HepG2 (cell line): ENCODE measurements at regions not wholly inside any gene's neighbourhood (a gene's known extent, or its start where the extent isn't known, plus 50 kb on each side); places are given as distances from the start of the nearest gene placed in this dataset.

ENCODE experiments used
- ATAC-seq: fragments of 200-7000 bp; cut with Tn5 transposase; 3 replicates; pipeline ENCODE4 v1.9.1; 2020; ENCODE audit warnings: mild to moderate bottlenecking, moderate library complexity
- BruUV-seq: library from RNA; stranded (reverse); fragments of 400-500 nt; replicated peaks from 2 replicates; lab custom pipeline; 2021; lab: Mats Ljungman, UMichigan
- CTCF ChIA-PET: fragments of 300-600 bp; formaldehyde crosslinking; extraction: SDS; loops from one replicate; lab custom pipeline; 2021; ENCODE audit warnings: low total read pairs, inconsistent platforms, low intra/inter-chr PET ratio; lab: Yijun Ruan, JAX
- POLR2A ChIA-PET: fragments of 350-600 bp; sonication (Branson Sonifier 250); formaldehyde crosslinking; loops from one replicate; lab custom pipeline; 2020; ENCODE audit warnings: antibody characterized with exemption, inconsistent platforms; lab: Yijun Ruan, JAX
- DNase-seq: peaks from one replicate; pipeline ENCODE4 v3.0.0-alpha.2; 2015; ENCODE audit warnings: low spot score
- FAIRE-seq: peaks from 3 replicates; lab custom pipeline; 2011; peaks lifted over from hg19 to GRCh38; lab: Jason Lieb, UNC
- H2AFZ ChIP-seq: one replicate; pipeline ENCODE4 v1.6.1; 2011; ENCODE audit warnings: low read length, inconsistent platforms
- H3K27ac ChIP-seq: fragments of 300-600 bp; 3 replicates; pipeline ENCODE4 v1.8.0; 2011; ENCODE audit warnings: mixed run types, mild to moderate bottlenecking, mixed read lengths, low read length, inconsistent platforms; ENCODE audit not compliant: insufficient read depth; ENCODE audit errors: extremely low read length
- H3K27me3 ChIP-seq, 2 experiments: fragments of 200-600 bp in 1 of 2; 2 replicates in 1 of 2; 3 replicates in 1 of 2; pipeline versions ENCODE4 v1.6.0 to v1.8.0; 2011; ENCODE audit warnings: low read length in 2 of 2, mild to moderate bottlenecking in 2 of 2, moderate library complexity in 2 of 2, inconsistent platforms in 1 of 2; ENCODE audit not compliant: insufficient read depth in 2 of 2, control insufficient read depth in 1 of 2
- H3K36me3 ChIP-seq, 2 experiments: fragments of 200-600 bp in 1 of 2; replicated peaks in 1 of 2; 2 replicates in 1 of 2; 3 replicates in 1 of 2; pipeline versions ENCODE4 v1.5.1 to v1.8.0; 2011; ENCODE audit warnings: low read length in 2 of 2, inconsistent platforms in 1 of 2; ENCODE audit not compliant: insufficient read depth in 2 of 2, control insufficient read depth in 1 of 2
- H3K4me1 ChIP-seq: 2 replicates; pipeline ENCODE4 v1.5.1; 2012; ENCODE audit warnings: low read length, inconsistent platforms; ENCODE audit not compliant: insufficient read depth
- H3K4me2 ChIP-seq: 2 replicates; pipeline ENCODE4 v1.6.0; 2011; ENCODE audit warnings: low read depth, low read length, inconsistent platforms
- H3K4me3 ChIP-seq, 3 experiments: fragments of 200-600 bp in 1 of 3; sonication (generic), shearing (Covaris generic) in 1 of 3; replicated peaks in 1 of 3; 2 replicates each; pipeline ENCODE4 v1.5.1; 2011 to 2016; ENCODE audit warnings: low read length in 3 of 3, inconsistent platforms in 2 of 3, low read depth in 2 of 3, mild to moderate bottlenecking in 2 of 3, control low read depth in 1 of 3, mixed read lengths in 1 of 3; ENCODE audit not compliant: insufficient read depth in 1 of 3
- H3K79me2 ChIP-seq: one replicate; pipeline ENCODE4 v1.6.1; 2011; ENCODE audit warnings: low read length, inconsistent platforms; ENCODE audit not compliant: insufficient read depth
- H3K9ac ChIP-seq: 2 replicates; pipeline ENCODE4 v1.6.0; 2011; ENCODE audit warnings: mild to moderate bottlenecking, low read depth, low read length, inconsistent platforms; ENCODE audit not compliant: insufficient read depth
- H3K9me3 ChIP-seq: 2 replicates; pipeline ENCODE4 v1.5.1; 2012; ENCODE audit warnings: mild to moderate bottlenecking, low read length
- H4K20me1 ChIP-seq: 2 replicates; pipeline ENCODE4 v1.6.0; 2011; ENCODE audit warnings: inconsistent platforms, mild to moderate bottlenecking, low read length, moderate library complexity; ENCODE audit not compliant: insufficient read depth
- ARNT2 ChIP-seq: sonication (generic); formaldehyde crosslinking; IDR thresholded peaks from 2 replicates; pipeline ENCODE4 v1.8.0; 2022; ENCODE audit warnings: mild to moderate bottlenecking, low read depth, missing genetic modification reagents, moderate library complexity
- KLF12 ChIP-seq: sonication (generic); formaldehyde crosslinking; IDR thresholded peaks from 2 replicates; pipeline ENCODE4 v1.4.0; 2020; ENCODE audit warnings: missing genetic modification reagents, borderline replicate concordance
- MED13 ChIP-seq: sonication (generic); formaldehyde crosslinking; IDR thresholded peaks from 2 replicates; pipeline ENCODE4 v1.5.0; 2020; ENCODE audit warnings: missing genetic modification reagents
- MTERF4 ChIP-seq: sonication (generic); formaldehyde crosslinking; IDR thresholded peaks from 2 replicates; pipeline ENCODE4 v1.8.0; 2023; ENCODE audit warnings: mild to moderate bottlenecking, missing genetic modification reagents
- NR3C1 ChIP-seq: sonication (generic); formaldehyde crosslinking; IDR thresholded peaks from 2 replicates; pipeline ENCODE4 v1.4.0; 2020; ENCODE audit warnings: missing genetic modification reagents
- PAF1 ChIP-seq: IDR thresholded peaks from 2 replicates; pipeline ENCODE4 v1.6.1; 2016; ENCODE audit warnings: missing genetic modification reagents, missing compliant biosample characterization
- PCBP2 ChIP-seq: fragments of 200-400 bp; formaldehyde crosslinking; optimal IDR thresholded peaks from 2 replicates; pipeline ENCODE3; 2018; ENCODE audit warnings: low read length, low read depth; ENCODE audit not compliant: poor library complexity, severe bottlenecking
- RBAK ChIP-seq: sonication (generic); formaldehyde crosslinking; IDR thresholded peaks from 2 replicates; pipeline ENCODE4 v1.5.1; 2020; ENCODE audit warnings: mild to moderate bottlenecking, missing genetic modification reagents
- ZBTB7B ChIP-seq: sonication (generic); formaldehyde crosslinking; IDR thresholded peaks from 2 replicates; pipeline ENCODE4 v1.4.0; 2020; ENCODE audit warnings: missing genetic modification reagents
- ZNF17 ChIP-seq: sonication (generic); formaldehyde crosslinking; IDR thresholded peaks from 2 replicates; pipeline ENCODE4 v1.5.0; 2020; ENCODE audit warnings: mild to moderate bottlenecking, missing genetic modification reagents
- WGBS: methylation state at CpG from one replicate; pipeline ENCODE4 v1.1.6; 2017; ENCODE audit warnings: low lambda C conversion rate; 5-methylcytosine and 5-hydroxymethylcytosine counted together
- in situ Hi-C: cut with HindIII; loops from 2 replicates; pipeline ENCODE4 v1.10.0; 2017; ENCODE audit warnings: low pct_unique_long_range_greater_than_20kb; ENCODE audit not compliant: extremely low pct_ligation_motif_present
- intact Hi-C: fragments of 100-400 bp; cut with micrococcal nuclease; formaldehyde crosslinking; loops from one replicate; pipeline ENCODE4 v1.10.0; 2022; ENCODE audit not compliant: unreplicated experiment
- TF ChIP-seq, protein P1 (sequence below): sonication (generic); formaldehyde crosslinking; IDR thresholded peaks from 2 replicates; pipeline ENCODE4 v1.8.1; 2023; ENCODE audit warnings: mild to moderate bottlenecking, inconsistent platforms, moderate library complexity, missing genetic modification reagents, borderline replicate concordance
- TF ChIP-seq, protein P2 (sequence below): IDR thresholded peaks from 2 replicates; pipeline ENCODE4 v1.6.1; 2016; ENCODE audit warnings: low read depth, missing genetic modification reagents, missing compliant biosample characterization
- TF ChIP-seq, protein P3 (sequence below): sonication (generic); formaldehyde crosslinking; IDR thresholded peaks from 2 replicates; pipeline ENCODE4 v1.8.1; 2022; ENCODE audit warnings: mild to moderate bottlenecking, missing genetic modification reagents
- TF ChIP-seq, protein P4 (sequence below): sonication (generic); formaldehyde crosslinking; IDR thresholded peaks from 2 replicates; pipeline ENCODE4 v1.4.0; 2020; ENCODE audit warnings: missing genetic modification reagents

GRCh38 chr10:78356291-78356900, 322.7 kb downstream of the RPS24 start:
- ATAC-seq (no peak), FAIRE-seq (no peak), DNase-seq (no peak)
- Histone ChIP-seq H3K4me1 (no peaks in the 10 kb centered on the region), H3K79me2 (no peaks in the 10 kb centered on the region), H3K4me3 (no peak overlapping the region), H3K9ac (no peak overlapping the region), H3K27me3 (peaks cover 2 to 53% of the 10 kb centered on the region in 2 experiments; a peak in 4 of 5 replicates), H3K9me3 (no peaks in the 10 kb centered on the region), H3K4me2 (no peak overlapping the region), H3K36me3 (no peaks in the 10 kb centered on the region), H4K20me1 (no peaks in the 10 kb centered on the region), H2AFZ (no peak overlapping the region), H3K27ac (no peak overlapping the region)
- POLR2A ChIA-PET, result no interaction called here
- CTCF ChIA-PET, result no interaction called here
- WGBS, result 42% methylated on average over 10 of the region's 10 CpGs
- in situ Hi-C loops (no loop called here), intact Hi-C loops (no loop called here)
- BruUV-seq, result no TSS peak
- TF ChIP-seq PCBP2 (no peak), ARNT2 (CRISPR knock-in tag) (no peak), MTERF4 (CRISPR knock-in tag) (no peak), MED13 (CRISPR knock-in tag) (no peak), ZNF17 (CRISPR knock-in tag) (no peak), NR3C1 (CRISPR knock-in tag) (no peak), KLF12 (CRISPR knock-in tag) (no peak), RBAK (CRISPR knock-in tag) (no peak), PAF1 (no peak), ZBTB7B (CRISPR knock-in tag) (no peak)
- TF ChIP-seq, protein P1, sequence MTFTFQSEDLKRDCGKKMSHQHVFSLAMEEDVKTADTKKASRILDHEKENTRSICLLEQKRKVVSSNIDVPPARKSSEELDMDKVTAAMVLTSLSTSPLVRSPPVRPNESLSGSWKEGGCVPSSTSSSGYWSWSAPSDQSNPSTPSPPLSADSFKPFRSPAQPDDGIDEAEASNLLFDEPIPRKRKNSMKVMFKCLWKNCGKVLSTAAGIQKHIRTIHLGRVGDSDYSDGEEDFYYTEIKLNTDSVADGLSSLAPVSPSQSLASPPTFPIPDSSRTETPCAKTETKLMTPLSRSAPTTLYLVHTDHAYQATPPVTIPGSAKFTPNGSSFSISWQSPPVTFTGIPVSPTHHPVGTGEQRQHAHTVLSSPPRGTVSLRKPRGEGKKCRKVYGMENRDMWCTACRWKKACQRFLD (CRISPR knock-in tag), result no peak
- TF ChIP-seq, protein P2, sequence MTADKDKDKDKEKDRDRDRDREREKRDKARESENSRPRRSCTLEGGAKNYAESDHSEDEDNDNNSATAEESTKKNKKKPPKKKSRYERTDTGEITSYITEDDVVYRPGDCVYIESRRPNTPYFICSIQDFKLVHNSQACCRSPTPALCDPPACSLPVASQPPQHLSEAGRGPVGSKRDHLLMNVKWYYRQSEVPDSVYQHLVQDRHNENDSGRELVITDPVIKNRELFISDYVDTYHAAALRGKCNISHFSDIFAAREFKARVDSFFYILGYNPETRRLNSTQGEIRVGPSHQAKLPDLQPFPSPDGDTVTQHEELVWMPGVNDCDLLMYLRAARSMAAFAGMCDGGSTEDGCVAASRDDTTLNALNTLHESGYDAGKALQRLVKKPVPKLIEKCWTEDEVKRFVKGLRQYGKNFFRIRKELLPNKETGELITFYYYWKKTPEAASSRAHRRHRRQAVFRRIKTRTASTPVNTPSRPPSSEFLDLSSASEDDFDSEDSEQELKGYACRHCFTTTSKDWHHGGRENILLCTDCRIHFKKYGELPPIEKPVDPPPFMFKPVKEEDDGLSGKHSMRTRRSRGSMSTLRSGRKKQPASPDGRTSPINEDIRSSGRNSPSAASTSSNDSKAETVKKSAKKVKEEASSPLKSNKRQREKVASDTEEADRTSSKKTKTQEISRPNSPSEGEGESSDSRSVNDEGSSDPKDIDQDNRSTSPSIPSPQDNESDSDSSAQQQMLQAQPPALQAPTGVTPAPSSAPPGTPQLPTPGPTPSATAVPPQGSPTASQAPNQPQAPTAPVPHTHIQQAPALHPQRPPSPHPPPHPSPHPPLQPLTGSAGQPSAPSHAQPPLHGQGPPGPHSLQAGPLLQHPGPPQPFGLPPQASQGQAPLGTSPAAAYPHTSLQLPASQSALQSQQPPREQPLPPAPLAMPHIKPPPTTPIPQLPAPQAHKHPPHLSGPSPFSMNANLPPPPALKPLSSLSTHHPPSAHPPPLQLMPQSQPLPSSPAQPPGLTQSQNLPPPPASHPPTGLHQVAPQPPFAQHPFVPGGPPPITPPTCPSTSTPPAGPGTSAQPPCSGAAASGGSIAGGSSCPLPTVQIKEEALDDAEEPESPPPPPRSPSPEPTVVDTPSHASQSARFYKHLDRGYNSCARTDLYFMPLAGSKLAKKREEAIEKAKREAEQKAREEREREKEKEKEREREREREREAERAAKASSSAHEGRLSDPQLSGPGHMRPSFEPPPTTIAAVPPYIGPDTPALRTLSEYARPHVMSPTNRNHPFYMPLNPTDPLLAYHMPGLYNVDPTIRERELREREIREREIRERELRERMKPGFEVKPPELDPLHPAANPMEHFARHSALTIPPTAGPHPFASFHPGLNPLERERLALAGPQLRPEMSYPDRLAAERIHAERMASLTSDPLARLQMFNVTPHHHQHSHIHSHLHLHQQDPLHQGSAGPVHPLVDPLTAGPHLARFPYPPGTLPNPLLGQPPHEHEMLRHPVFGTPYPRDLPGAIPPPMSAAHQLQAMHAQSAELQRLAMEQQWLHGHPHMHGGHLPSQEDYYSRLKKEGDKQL (CRISPR knock-in tag), result no peak
- TF ChIP-seq, protein P3, sequence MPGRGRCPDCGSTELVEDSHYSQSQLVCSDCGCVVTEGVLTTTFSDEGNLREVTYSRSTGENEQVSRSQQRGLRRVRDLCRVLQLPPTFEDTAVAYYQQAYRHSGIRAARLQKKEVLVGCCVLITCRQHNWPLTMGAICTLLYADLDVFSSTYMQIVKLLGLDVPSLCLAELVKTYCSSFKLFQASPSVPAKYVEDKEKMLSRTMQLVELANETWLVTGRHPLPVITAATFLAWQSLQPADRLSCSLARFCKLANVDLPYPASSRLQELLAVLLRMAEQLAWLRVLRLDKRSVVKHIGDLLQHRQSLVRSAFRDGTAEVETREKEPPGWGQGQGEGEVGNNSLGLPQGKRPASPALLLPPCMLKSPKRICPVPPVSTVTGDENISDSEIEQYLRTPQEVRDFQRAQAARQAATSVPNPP, result no peak
- TF ChIP-seq, protein P4, sequence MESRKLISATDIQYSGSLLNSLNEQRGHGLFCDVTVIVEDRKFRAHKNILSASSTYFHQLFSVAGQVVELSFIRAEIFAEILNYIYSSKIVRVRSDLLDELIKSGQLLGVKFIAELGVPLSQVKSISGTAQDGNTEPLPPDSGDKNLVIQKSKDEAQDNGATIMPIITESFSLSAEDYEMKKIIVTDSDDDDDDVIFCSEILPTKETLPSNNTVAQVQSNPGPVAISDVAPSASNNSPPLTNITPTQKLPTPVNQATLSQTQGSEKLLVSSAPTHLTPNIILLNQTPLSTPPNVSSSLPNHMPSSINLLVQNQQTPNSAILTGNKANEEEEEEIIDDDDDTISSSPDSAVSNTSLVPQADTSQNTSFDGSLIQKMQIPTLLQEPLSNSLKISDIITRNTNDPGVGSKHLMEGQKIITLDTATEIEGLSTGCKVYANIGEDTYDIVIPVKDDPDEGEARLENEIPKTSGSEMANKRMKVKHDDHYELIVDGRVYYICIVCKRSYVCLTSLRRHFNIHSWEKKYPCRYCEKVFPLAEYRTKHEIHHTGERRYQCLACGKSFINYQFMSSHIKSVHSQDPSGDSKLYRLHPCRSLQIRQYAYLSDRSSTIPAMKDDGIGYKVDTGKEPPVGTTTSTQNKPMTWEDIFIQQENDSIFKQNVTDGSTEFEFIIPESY, result no peak
